MG63 (cell line): ENCODE measurements at regions not wholly inside any gene's neighbourhood (a gene's known extent, or its start where the extent isn't known, plus 50 kb on each side); places are given as distances from the start of the nearest gene placed in this dataset.

Experiments used
- DNase-seq: peaks from one replicate; pipeline ENCODE4 v3.0.0-alpha.2; 2020
- H3K27me3 ChIP-seq: fragments of 250-450 bp; sonication (Bioruptor Pico); 2 replicates; pipeline ENCODE4 v1.5.1; 2020; ENCODE audit warnings: mild to moderate bottlenecking, moderate library complexity
- H3K36me3 ChIP-seq: fragments of 250-450 bp; sonication (Bioruptor Pico); 2 replicates; pipeline ENCODE4 v1.5.1; 2020; ENCODE audit warnings: mild to moderate bottlenecking, moderate library complexity
- H3K4me3 ChIP-seq: fragments of 250-450 bp; sonication (Bioruptor Pico); 2 replicates; pipeline ENCODE4 v1.5.1; 2020; ENCODE audit warnings: mild to moderate bottlenecking, moderate library complexity
- H3K9me3 ChIP-seq: fragments of 250-450 bp; sonication (Bioruptor Pico); 2 replicates; pipeline ENCODE4 v1.5.1; 2020; ENCODE audit warnings: mild to moderate bottlenecking, moderate library complexity

GRCh38 chr7:118045629-118046028, 138.3 kb upstream of the LSM8 start:
- no peaks in the 10 kb centered on the region for H3K36me3 ChIP-seq
- no peaks in the 10 kb centered on the region for H3K27me3 ChIP-seq
- no peak for DNase-seq
- H3K9me3 ChIP-seq, result no peaks in the 10 kb centered on the region
- H3K4me3 ChIP-seq, result no peak overlapping the region

GRCh38 chr7:118046086-118046485, 137.9 kb upstream of the LSM8 start:
- no peaks in the 10 kb centered on the region for H3K9me3 ChIP-seq
- no peaks in the 10 kb centered on the region for H3K36me3 ChIP-seq
- H3K27me3 ChIP-seq, result no peaks in the 10 kb centered on the region

GRCh38 chr7:118046801-118047200, 137.2 kb upstream of the LSM8 start:
- H3K36me3 ChIP-seq, result no peaks in the 10 kb centered on the region
- no peak overlapping the region for H3K4me3 ChIP-seq
- no peaks in the 10 kb centered on the region for H3K9me3 ChIP-seq
- DNase-seq, result no peak
- H3K27me3 ChIP-seq, result no peaks in the 10 kb centered on the region

More at GRCh38 chr7:118046086-118046485, 137.9 kb upstream of the LSM8 start:
- DNase-seq, result no peak
- no peak overlapping the region for H3K4me3 ChIP-seq

- no peak for DNase-seq
- H3K4me3 ChIP-seq, result no peak overlapping the region
- H3K9me3 ChIP-seq, result no peaks in the 10 kb centered on the region
- H3K27me3 ChIP-seq, result no peaks in the 10 kb centered on the region
- H3K36me3 ChIP-seq, result no peaks in the 10 kb centered on the region
Measured at GRCh38 chr7:118052336-118052735, 131.6 kb upstream of the LSM8 start.

GRCh38 chr7:118053353-118053752, 130.6 kb upstream of the LSM8 start:
- no peaks in the 10 kb centered on the region for H3K36me3 ChIP-seq
- no peak overlapping the region for H3K4me3 ChIP-seq
- no peaks in the 10 kb centered on the region for H3K9me3 ChIP-seq
- no peaks in the 10 kb centered on the region for H3K27me3 ChIP-seq
- no peak for DNase-seq

GRCh38 chr7:118054529-118054928, 129.4 kb upstream of the LSM8 start:
- Histone ChIP-seq H3K4me3 (no peak overlapping the region), H3K9me3 (no peaks in the 10 kb centered on the region), H3K36me3 (no peaks in the 10 kb centered on the region), H3K27me3 (no peaks in the 10 kb centered on the region)
- no peak for DNase-seq

- no peak for DNase-seq
- H3K9me3 ChIP-seq, result no peaks in the 10 kb centered on the region
- H3K27me3 ChIP-seq, result no peaks in the 10 kb centered on the region
- H3K36me3 ChIP-seq, result no peaks in the 10 kb centered on the region
- H3K4me3 ChIP-seq, result no peak overlapping the region
Measured at GRCh38 chr7:118055647-118056046, 128.3 kb upstream of the LSM8 start.

GRCh38 chr7:118057404-118057803, 126.6 kb upstream of the LSM8 start:
- DNase-seq, result no peak
- Histone ChIP-seq H3K4me3 (no peak overlapping the region), H3K9me3 (no peaks in the 10 kb centered on the region), H3K27me3 (no peaks in the 10 kb centered on the region), H3K36me3 (no peaks in the 10 kb centered on the region)

- Histone ChIP-seq H3K27me3 (no peaks in the 10 kb centered on the region), H3K4me3 (no peak overlapping the region), H3K9me3 (no peaks in the 10 kb centered on the region), H3K36me3 (no peaks in the 10 kb centered on the region)
- no peak for DNase-seq
Measured at GRCh38 chr7:118059209-118059608, 124.8 kb upstream of the LSM8 start.

- H3K27me3 ChIP-seq, result no peaks in the 10 kb centered on the region
- DNase-seq, result no peak
- no peak overlapping the region for H3K4me3 ChIP-seq
- no peaks in the 10 kb centered on the region for H3K36me3 ChIP-seq
- no peaks in the 10 kb centered on the region for H3K9me3 ChIP-seq
Measured at GRCh38 chr7:118060692-118061091, 123.3 kb upstream of the LSM8 start.

- Histone ChIP-seq H3K9me3 (no peaks in the 10 kb centered on the region), H3K36me3 (no peaks in the 10 kb centered on the region), H3K27me3 (no peaks in the 10 kb centered on the region), H3K4me3 (no peak overlapping the region)
- DNase-seq, result no peak
Measured at GRCh38 chr7:118061386-118061785, 122.6 kb upstream of the LSM8 start.

- Histone ChIP-seq H3K36me3 (no peaks in the 10 kb centered on the region), H3K4me3 (no peak overlapping the region), H3K27me3 (no peaks in the 10 kb centered on the region), H3K9me3 (no peaks in the 10 kb centered on the region)
- DNase-seq, result no peak
Measured at GRCh38 chr7:118072893-118073674, 110.9 kb upstream of the LSM8 start.

- Histone ChIP-seq H3K4me3 (no peak overlapping the region), H3K9me3 (no peaks in the 10 kb centered on the region), H3K27me3 (no peaks in the 10 kb centered on the region), H3K36me3 (no peaks in the 10 kb centered on the region)
- DNase-seq, result no peak
Measured at GRCh38 chr7:118075936-118076335, 108.0 kb upstream of the LSM8 start.

GRCh38 chr7:118076564-118076963, 107.4 kb upstream of the LSM8 start:
- H3K4me3 ChIP-seq, result no peak overlapping the region
- DNase-seq, result no peak
- H3K36me3 ChIP-seq, result no peaks in the 10 kb centered on the region
- H3K9me3 ChIP-seq, result no peaks in the 10 kb centered on the region
- no peaks in the 10 kb centered on the region for H3K27me3 ChIP-seq

- H3K27me3 ChIP-seq, result no peaks in the 10 kb centered on the region
Measured at GRCh38 chr7:118078015-118078414, 105.9 kb upstream of the LSM8 start.

GRCh38 chr7:118079369-118079768, 104.6 kb upstream of the LSM8 start:
- no peaks in the 10 kb centered on the region for H3K36me3 ChIP-seq
- DNase-seq, result no peak
- no peaks in the 10 kb centered on the region for H3K27me3 ChIP-seq
- H3K9me3 ChIP-seq, result no peaks in the 10 kb centered on the region
- no peak overlapping the region for H3K4me3 ChIP-seq

More at GRCh38 chr7:118078015-118078414, 105.9 kb upstream of the LSM8 start:
- no peak for DNase-seq
- no peak overlapping the region for H3K4me3 ChIP-seq
- H3K36me3 ChIP-seq, result no peaks in the 10 kb centered on the region
- H3K9me3 ChIP-seq, result no peaks in the 10 kb centered on the region

- no peaks in the 10 kb centered on the region for H3K27me3 ChIP-seq
- no peak overlapping the region for H3K4me3 ChIP-seq
- no peaks in the 10 kb centered on the region for H3K36me3 ChIP-seq
- peak; percentile 44 for DNase-seq
- H3K9me3 ChIP-seq, result no peaks in the 10 kb centered on the region
Measured at GRCh38 chr7:118080947-118081346, 103.0 kb upstream of the LSM8 start.

GRCh38 chr7:118082506-118082905, 101.5 kb upstream of the LSM8 start:
- Histone ChIP-seq H3K27me3 (no peaks in the 10 kb centered on the region), H3K9me3 (no peaks in the 10 kb centered on the region), H3K36me3 (no peaks in the 10 kb centered on the region), H3K4me3 (no peak overlapping the region)
- DNase-seq, result no peak
